A549 (cell line): ENCODE measurements at regions not wholly inside any gene's neighbourhood (a gene's known extent, or its start where the extent isn't known, plus 50 kb on each side); places are given as distances from the start of the nearest gene placed in this dataset.

Source experiments
- ATAC-seq, 2 experiments: fragments of 200-7000 bp in 1 of 2; fragments of >200 bp in 1 of 2; cut with Nextera tagmentation in 1 of 2; cut with Tn5 transposase in 1 of 2; 3 replicates each; pipeline versions ENCODE4 v1.8.0 to v1.9.1; 2018 to 2020; ENCODE audit warnings: mild to moderate bottlenecking in 1 of 2, moderate library complexity in 1 of 2
- CTCF ChIA-PET: fragments of 300-600 bp; sonication (Branson Sonifier 250); formaldehyde crosslinking; extraction: SDS; loops from one replicate; lab custom pipeline; 2021; ENCODE audit warnings: antibody characterized with exemption, inconsistent platforms; lab: Yijun Ruan, JAX
- POLR2A ChIA-PET: fragments of 350-600 bp; formaldehyde crosslinking; extraction: SDS; loops from one replicate; lab custom pipeline; 2021; ENCODE audit warnings: antibody characterized with exemption, inconsistent platforms; lab: Yijun Ruan, JAX
- DNase-seq, 2 experiments: peaks; one replicate each; pipeline versions ENCODE4 v3.0.0 to v3.0.0-alpha.2; 2011 to 2016; ENCODE audit warnings: low read depth in 1 of 2, low spot score in 1 of 2
- FAIRE-seq: peaks from 2 replicates; lab custom pipeline; 2011; peaks lifted over from hg19 to GRCh38; lab: Jason Lieb, UNC
- H3K27ac ChIP-seq, 2 experiments: fragments of >200 bp; sonication (Bioruptor Twin); formaldehyde crosslinking; 3 replicates each; pipeline ENCODE4 v1.5.1; 2016 to 2017
- H3K4me1 ChIP-seq: fragments of >200 bp; sonication (Bioruptor Twin); formaldehyde crosslinking; 3 replicates; pipeline ENCODE4 v1.6.1; 2016
- H3K4me2 ChIP-seq: fragments of >200 bp; sonication (Bioruptor Twin); formaldehyde crosslinking; 3 replicates; pipeline ENCODE4 v1.6.1; 2016
- H3K4me3 ChIP-seq: fragments of >200 bp; sonication (Bioruptor Twin); formaldehyde crosslinking; 3 replicates; pipeline ENCODE4 v1.5.1; 2016
- H3K9me3 ChIP-seq: fragments of >200 bp; sonication (Bioruptor Twin); formaldehyde crosslinking; 3 replicates; pipeline ENCODE4 v1.6.1; 2016
- CHD4 ChIP-seq: fragments of 200-600 bp; sonication (generic); IDR thresholded peaks from 2 replicates; pipeline ENCODE4 v1.6.1; 2016; ENCODE audit warnings: antibody characterized with exemption, mild to moderate bottlenecking, borderline replicate concordance
- CTCF ChIP-seq: fragments of >200 bp; sonication (Bioruptor Twin); formaldehyde crosslinking; IDR thresholded peaks from 3 replicates; pipeline ENCODE4 v1.5.1; 2016
- ELK1 ChIP-seq: fragments of 150-350 bp; IDR thresholded peaks from 2 replicates; pipeline ENCODE4 v1.6.1; 2014; ENCODE audit warnings: low read depth, mild to moderate bottlenecking, low read length
- EP300 ChIP-seq, 2 experiments: fragments of >200 bp; sonication (Bioruptor Twin); formaldehyde crosslinking; IDR thresholded peaks; 2 replicates in 1 of 2; 3 replicates in 1 of 2; pipeline ENCODE4 v1.6.1; 2016 to 2017
- ESRRA ChIP-seq: fragments of 150-350 bp; IDR thresholded peaks from 2 replicates; pipeline ENCODE4 v1.6.1; 2014; ENCODE audit warnings: mild to moderate bottlenecking, low read length, borderline replicate concordance
- HEYL ChIP-seq: fragments of 250-450 bp; sonication (Bioruptor Pico); IDR thresholded peaks from 2 replicates; pipeline ENCODE4 v1.8.0; 2021; ENCODE audit warnings: mild to moderate bottlenecking, moderate library complexity
- MAZ ChIP-seq: fragments of 150-350 bp; IDR thresholded peaks from 2 replicates; pipeline ENCODE4 v1.6.1; 2014; ENCODE audit warnings: antibody characterized with exemption, low read depth, low read length, borderline replicate concordance
- NPAS2 ChIP-seq: fragments of 250-450 bp; sonication (Bioruptor Pico); IDR thresholded peaks from 2 replicates; pipeline ENCODE4 v1.8.0; 2022; ENCODE audit warnings: mild to moderate bottlenecking, moderate library complexity, borderline replicate concordance
- RAD21 ChIP-seq, 2 experiments: fragments of >200 bp in 1 of 2; sonication (Bioruptor Twin) in 1 of 2; formaldehyde crosslinking in 1 of 2; IDR thresholded peaks in 1 of 2; conservative IDR thresholded peaks in 1 of 2; 2 replicates in 1 of 2; 3 replicates in 1 of 2; pipeline ENCODE4 v1.6.1; 2012 to 2018; ENCODE audit warnings: inconsistent platforms in 1 of 2
- RARB ChIP-seq: fragments of 250-450 bp; sonication (Bioruptor Pico); IDR thresholded peaks from 2 replicates; pipeline ENCODE4 v1.8.0; 2021; ENCODE audit warnings: mild to moderate bottlenecking, moderate library complexity
- TFCP2L1 ChIP-seq: fragments of 250-450 bp; sonication (Bioruptor Pico); IDR thresholded peaks from 2 replicates; pipeline ENCODE4 v1.5.0; 2021; ENCODE audit warnings: mild to moderate bottlenecking
- TP53 ChIP-seq: fragments of 250-450 bp; sonication (Bioruptor Pico); IDR thresholded peaks from 2 replicates; pipeline ENCODE4 v1.5.0; 2021; ENCODE audit warnings: mild to moderate bottlenecking, moderate library complexity
- ZC3H11A ChIP-seq: fragments of 450-650 bp; IDR thresholded peaks from 2 replicates; pipeline ENCODE4 v1.6.1; 2014; ENCODE audit warnings: antibody characterized with exemption, mild to moderate bottlenecking
- ZFP36 ChIP-seq: fragments of 450-650 bp; IDR thresholded peaks from 2 replicates; pipeline ENCODE4 v1.6.1; 2014; ENCODE audit warnings: borderline replicate concordance; ENCODE audit not compliant: partially characterized antibody
- ZNF302 ChIP-seq: fragments of 250-450 bp; sonication (Bioruptor Pico); IDR thresholded peaks from 2 replicates; pipeline ENCODE4 v1.9.0; 2021; ENCODE audit warnings: inconsistent platforms, mild to moderate bottlenecking, moderate library complexity
- WGBS: methylation state at CpG from one replicate; pipeline ENCODE4 v1.1.6; 2017; ENCODE audit errors: missing lambda C conversion rate; 5-methylcytosine and 5-hydroxymethylcytosine counted together
- TF ChIP-seq, protein P1 (sequence below): IDR thresholded peaks from 2 replicates; pipeline ENCODE4 v1.6.1; 2012; ENCODE audit warnings: low read depth, borderline replicate concordance
- TF ChIP-seq, protein P2 (sequence below): fragments of >200 bp; sonication (Bioruptor Twin); formaldehyde crosslinking; IDR thresholded peaks from 3 replicates; pipeline ENCODE4 v1.6.1; 2016
- TF ChIP-seq, protein P3 (sequence below): fragments of >200 bp; sonication (Bioruptor Twin); formaldehyde crosslinking; IDR thresholded peaks from 2 replicates; pipeline ENCODE4 v1.6.1; 2016
- TF ChIP-seq, protein P4 (sequence below): fragments of 200-600 bp; sonication (generic); IDR thresholded peaks from 2 replicates; pipeline ENCODE4 v1.6.1; 2016; ENCODE audit warnings: antibody characterized with exemption, mild to moderate bottlenecking, moderate library complexity

DNA sequence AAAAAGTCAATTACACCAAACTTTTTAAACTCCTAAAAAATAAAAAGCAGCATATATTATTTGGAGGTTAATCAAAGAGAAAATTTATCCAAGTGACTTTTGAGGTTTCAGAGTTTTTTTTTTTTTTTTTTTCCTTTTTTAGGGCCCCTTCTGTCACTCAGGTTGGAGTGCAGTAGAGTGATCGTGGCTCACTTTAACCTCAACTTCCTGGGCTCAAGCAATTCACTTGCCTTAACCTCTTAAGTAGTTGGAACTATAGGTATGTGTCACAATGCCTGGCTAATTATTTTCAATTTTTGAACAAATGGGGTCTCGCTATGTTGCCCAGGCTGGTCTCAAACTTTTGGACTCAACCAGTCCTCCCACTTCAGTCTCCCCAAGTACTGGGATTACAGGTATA lies 241.7 kb upstream of the HSFY2 start:
- no peak overlapping the region for H3K4me2 ChIP-seq
- no peak for FAIRE-seq
- 40% methylated on average over 2 of the region's 2 CpGs for WGBS
- no peak for ATAC-seq
- H3K4me1 ChIP-seq = no peaks in the 10 kb centered on the region
- H3K27ac ChIP-seq = no peak overlapping the region
- CTCF ChIA-PET = no interaction called here
- DNase-seq = no peak
- TF ChIP-seq NPAS2 (CRISPR knock-in tag) (no peak), ZNF302 (CRISPR knock-in tag) (no peak), MAZ (no peak), ZC3H11A (no peak), RAD21 (conservative IDR thresholded peaks at IDR 0.05 in 1 of 2, IDR thresholded peaks at IDR 0.05 in 1 of 2) (no peak), EP300 (IDR thresholded peaks at IDR 0.05) (no peak), TP53 (CRISPR knock-in tag) (no peak), ELK1 (no peak), CHD4 (no peak)
- TF ChIP-seq, protein P1, sequence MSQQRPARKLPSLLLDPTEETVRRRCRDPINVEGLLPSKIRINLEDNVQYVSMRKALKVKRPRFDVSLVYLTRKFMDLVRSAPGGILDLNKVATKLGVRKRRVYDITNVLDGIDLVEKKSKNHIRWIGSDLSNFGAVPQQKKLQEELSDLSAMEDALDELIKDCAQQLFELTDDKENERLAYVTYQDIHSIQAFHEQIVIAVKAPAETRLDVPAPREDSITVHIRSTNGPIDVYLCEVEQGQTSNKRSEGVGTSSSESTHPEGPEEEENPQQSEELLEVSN = no peak
- TF ChIP-seq, protein P2, sequence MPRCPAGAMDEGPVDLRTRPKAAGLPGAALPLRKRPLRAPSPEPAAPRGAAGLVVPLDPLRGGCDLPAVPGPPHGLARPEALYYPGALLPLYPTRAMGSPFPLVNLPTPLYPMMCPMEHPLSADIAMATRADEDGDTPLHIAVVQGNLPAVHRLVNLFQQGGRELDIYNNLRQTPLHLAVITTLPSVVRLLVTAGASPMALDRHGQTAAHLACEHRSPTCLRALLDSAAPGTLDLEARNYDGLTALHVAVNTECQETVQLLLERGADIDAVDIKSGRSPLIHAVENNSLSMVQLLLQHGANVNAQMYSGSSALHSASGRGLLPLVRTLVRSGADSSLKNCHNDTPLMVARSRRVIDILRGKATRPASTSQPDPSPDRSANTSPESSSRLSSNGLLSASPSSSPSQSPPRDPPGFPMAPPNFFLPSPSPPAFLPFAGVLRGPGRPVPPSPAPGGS = no peak
- H3K4me3 ChIP-seq = no peak overlapping the region
- POLR2A ChIA-PET = no interaction called here
- H3K9me3 ChIP-seq = no peaks in the 10 kb centered on the region

GRCh38 chrY:19012985-19013384 lies 239.4 kb upstream of the HSFY2 start:
- ATAC-seq = no peak
- no peak for DNase-seq
- FAIRE-seq = no peak
- WGBS = 25% methylated on average over 2 of the region's 2 CpGs
- H3K4me3 ChIP-seq = no peak overlapping the region
- H3K9me3 ChIP-seq = no peaks in the 10 kb centered on the region
- no peak for TF ChIP-seq TP53 (CRISPR knock-in tag)
- H3K4me1 ChIP-seq = no peaks in the 10 kb centered on the region
- ChIA-PET CTCF (no interaction called here), POLR2A (no interaction called here)
- H3K27ac ChIP-seq = no peak overlapping the region
- no peak overlapping the region for H3K4me2 ChIP-seq

DNA sequence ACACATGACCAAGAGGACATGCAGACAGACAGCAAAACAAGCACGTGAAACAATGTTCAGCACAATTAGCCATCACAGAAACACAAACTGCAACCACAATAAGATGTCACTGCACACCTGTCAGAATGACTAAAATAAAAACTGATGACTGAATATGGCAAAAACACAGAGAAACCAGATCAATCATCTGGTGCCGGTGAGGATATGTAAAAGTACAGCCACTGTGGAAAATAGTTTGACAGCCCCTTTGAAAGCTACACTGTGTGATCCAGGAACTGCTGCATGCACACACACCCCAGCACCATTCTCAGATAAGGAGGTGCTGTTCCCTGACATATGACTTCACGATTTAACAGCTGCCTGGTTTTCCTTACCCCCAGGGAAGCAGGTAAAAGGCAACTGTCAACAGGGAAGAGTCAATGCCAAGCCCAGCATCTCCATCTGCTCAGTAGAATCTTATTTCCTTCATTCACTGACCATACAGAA lies 238.1 kb upstream of the HSFY2 start:
- no peak for ATAC-seq
- FAIRE-seq = no peak
- H3K4me1 ChIP-seq = no peaks in the 10 kb centered on the region
- CTCF ChIA-PET = no interaction called here
- no peak overlapping the region for H3K4me2 ChIP-seq
- POLR2A ChIA-PET = no interaction called here
- WGBS = 50% methylated on average over 2 of the region's 3 CpGs
- TF ChIP-seq ZFP36 = no peak
- TF ChIP-seq, protein P3, sequence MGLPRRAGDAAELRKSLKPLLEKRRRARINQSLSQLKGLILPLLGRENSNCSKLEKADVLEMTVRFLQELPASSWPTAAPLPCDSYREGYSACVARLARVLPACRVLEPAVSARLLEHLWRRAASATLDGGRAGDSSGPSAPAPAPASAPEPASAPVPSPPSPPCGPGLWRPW = no peak
- no peak for TF ChIP-seq TFCP2L1 (CRISPR knock-in tag)
- no peak for TF ChIP-seq TP53 (CRISPR knock-in tag)
- TF ChIP-seq ESRRA = no peak
- no peaks in the 10 kb centered on the region for H3K9me3 ChIP-seq
- H3K27ac ChIP-seq = no peak overlapping the region
- no peak overlapping the region for H3K4me3 ChIP-seq
- DNase-seq = no peak

DNA sequence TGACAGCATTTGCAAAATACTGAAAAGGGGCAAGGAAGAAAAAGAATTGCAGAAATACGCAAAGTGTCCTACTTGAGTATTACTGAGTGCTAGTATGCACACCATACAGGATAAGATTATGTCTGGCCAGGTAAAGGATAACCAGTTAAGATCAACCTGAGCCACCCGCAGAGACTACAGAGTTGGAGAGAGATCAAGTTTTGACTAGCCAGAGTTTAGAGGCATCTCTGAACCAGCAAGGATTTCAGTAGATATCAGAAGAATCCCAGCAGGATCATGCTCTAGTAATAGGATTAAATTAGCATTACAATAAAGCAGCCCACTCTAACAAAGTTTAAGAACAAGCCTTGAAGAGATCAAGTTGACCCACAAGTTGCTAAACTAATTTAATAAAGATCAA lies 232.7 kb upstream of the HSFY2 start:
- Histone ChIP-seq H3K4me1 (no peaks in the 10 kb centered on the region), H3K4me3 (no peak overlapping the region), H3K9me3 (no peaks in the 10 kb centered on the region), H3K4me2 (no peak overlapping the region), H3K27ac (no peak overlapping the region)
- CTCF ChIA-PET = no interaction called here
- ATAC-seq = no peak
- no peak for DNase-seq
- 83% methylated on average over 2 of the region's 2 CpGs for WGBS
- POLR2A ChIA-PET = no interaction called here
- FAIRE-seq = no peak
- TF ChIP-seq HEYL (CRISPR knock-in tag) = no peak
- no peak for TF ChIP-seq CTCF
- TF ChIP-seq, protein P4, sequence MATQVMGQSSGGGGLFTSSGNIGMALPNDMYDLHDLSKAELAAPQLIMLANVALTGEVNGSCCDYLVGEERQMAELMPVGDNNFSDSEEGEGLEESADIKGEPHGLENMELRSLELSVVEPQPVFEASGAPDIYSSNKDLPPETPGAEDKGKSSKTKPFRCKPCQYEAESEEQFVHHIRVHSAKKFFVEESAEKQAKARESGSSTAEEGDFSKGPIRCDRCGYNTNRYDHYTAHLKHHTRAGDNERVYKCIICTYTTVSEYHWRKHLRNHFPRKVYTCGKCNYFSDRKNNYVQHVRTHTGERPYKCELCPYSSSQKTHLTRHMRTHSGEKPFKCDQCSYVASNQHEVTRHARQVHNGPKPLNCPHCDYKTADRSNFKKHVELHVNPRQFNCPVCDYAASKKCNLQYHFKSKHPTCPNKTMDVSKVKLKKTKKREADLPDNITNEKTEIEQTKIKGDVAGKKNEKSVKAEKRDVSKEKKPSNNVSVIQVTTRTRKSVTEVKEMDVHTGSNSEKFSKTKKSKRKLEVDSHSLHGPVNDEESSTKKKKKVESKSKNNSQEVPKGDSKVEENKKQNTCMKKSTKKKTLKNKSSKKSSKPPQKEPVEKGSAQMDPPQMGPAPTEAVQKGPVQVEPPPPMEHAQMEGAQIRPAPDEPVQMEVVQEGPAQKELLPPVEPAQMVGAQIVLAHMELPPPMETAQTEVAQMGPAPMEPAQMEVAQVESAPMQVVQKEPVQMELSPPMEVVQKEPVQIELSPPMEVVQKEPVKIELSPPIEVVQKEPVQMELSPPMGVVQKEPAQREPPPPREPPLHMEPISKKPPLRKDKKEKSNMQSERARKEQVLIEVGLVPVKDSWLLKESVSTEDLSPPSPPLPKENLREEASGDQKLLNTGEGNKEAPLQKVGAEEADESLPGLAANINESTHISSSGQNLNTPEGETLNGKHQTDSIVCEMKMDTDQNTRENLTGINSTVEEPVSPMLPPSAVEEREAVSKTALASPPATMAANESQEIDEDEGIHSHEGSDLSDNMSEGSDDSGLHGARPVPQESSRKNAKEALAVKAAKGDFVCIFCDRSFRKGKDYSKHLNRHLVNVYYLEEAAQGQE = no peak
- no peak for TF ChIP-seq RARB (CRISPR knock-in tag)
